ENCODE measurements at regions not wholly inside any gene's neighbourhood (a gene's known extent, or its start where the extent isn't known, plus 50 kb on each side); places are given as distances from the start of the nearest gene placed in this dataset.
A peak's percentile ranks its signal among the peaks of the same experiment; 100 is the strongest.

DNA sequence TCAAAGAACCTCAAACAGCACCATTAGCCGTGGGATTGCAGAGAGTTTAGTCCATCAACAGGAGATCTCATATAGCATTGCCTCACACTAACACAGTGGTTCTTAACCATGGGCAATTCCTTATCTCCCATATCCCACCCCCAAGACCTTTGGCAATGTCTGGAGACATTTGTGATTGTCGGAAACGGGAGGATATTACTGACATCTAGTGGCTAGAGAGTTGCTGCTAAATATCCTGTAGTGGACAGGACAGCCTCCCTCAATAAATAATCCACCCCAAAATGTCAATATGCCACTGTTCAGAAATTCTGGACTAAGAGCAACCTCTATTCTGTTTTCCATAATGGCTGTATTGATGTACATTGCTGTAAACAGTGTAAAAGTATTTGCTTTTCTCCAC is 210.1 kb upstream of the CCN2 start (continued):
- TF ChIP-seq, protein P1, sequence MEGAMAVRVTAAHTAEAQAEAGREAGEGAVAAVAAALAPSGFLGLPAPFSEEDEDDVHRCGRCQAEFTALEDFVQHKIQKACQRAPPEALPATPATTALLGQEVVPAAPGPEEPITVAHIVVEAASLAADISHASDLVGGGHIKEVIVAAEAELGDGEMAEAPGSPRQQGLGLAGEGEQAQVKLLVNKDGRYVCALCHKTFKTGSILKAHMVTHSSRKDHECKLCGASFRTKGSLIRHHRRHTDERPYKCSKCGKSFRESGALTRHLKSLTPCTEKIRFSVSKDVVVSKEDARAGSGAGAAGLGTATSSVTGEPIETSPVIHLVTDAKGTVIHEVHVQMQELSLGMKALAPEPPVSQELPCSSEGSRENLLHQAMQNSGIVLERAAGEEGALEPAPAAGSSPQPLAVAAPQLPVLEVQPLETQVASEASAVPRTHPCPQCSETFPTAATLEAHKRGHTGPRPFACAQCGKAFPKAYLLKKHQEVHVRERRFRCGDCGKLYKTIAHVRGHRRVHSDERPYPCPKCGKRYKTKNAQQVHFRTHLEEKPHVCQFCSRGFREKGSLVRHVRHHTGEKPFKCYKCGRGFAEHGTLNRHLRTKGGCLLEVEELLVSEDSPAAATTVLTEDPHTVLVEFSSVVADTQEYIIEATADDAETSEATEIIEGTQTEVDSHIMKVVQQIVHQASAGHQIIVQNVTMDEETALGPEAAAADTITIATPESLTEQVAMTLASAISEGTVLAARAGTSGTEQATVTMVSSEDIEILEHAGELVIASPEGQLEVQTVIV (IDR thresholded peaks at IDR 0.05; ENCODE audit: borderline replicate concordance, partially characterized antibody), result no peak
- TF ChIP-seq MTA2 (IDR thresholded peaks at IDR 0.05; ENCODE audit: low read depth) (no peak), IKZF1 (conservative IDR thresholded peaks at IDR 0.05) (no peak), CHD2 (IDR thresholded peaks at IDR 0.05; ENCODE audit: borderline replicate concordance, low read depth, low read length) (no peak)
- TF ChIP-seq, protein P2, sequence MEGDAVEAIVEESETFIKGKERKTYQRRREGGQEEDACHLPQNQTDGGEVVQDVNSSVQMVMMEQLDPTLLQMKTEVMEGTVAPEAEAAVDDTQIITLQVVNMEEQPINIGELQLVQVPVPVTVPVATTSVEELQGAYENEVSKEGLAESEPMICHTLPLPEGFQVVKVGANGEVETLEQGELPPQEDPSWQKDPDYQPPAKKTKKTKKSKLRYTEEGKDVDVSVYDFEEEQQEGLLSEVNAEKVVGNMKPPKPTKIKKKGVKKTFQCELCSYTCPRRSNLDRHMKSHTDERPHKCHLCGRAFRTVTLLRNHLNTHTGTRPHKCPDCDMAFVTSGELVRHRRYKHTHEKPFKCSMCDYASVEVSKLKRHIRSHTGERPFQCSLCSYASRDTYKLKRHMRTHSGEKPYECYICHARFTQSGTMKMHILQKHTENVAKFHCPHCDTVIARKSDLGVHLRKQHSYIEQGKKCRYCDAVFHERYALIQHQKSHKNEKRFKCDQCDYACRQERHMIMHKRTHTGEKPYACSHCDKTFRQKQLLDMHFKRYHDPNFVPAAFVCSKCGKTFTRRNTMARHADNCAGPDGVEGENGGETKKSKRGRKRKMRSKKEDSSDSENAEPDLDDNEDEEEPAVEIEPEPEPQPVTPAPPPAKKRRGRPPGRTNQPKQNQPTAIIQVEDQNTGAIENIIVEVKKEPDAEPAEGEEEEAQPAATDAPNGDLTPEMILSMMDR (IDR thresholded peaks at IDR 0.05 in 2 of 3, conservative IDR thresholded peaks at IDR 0.05 in 1 of 3; ENCODE audit: control insufficient read depth in 2 of 3, extremely low read depth in 1 of 3, insufficient read depth in 1 of 3, low read depth in 3 of 3, low read length in 3 of 3), result peak; percentile 16 to 26 (median 25); a peak in 2 of 6 replicates

DNA sequence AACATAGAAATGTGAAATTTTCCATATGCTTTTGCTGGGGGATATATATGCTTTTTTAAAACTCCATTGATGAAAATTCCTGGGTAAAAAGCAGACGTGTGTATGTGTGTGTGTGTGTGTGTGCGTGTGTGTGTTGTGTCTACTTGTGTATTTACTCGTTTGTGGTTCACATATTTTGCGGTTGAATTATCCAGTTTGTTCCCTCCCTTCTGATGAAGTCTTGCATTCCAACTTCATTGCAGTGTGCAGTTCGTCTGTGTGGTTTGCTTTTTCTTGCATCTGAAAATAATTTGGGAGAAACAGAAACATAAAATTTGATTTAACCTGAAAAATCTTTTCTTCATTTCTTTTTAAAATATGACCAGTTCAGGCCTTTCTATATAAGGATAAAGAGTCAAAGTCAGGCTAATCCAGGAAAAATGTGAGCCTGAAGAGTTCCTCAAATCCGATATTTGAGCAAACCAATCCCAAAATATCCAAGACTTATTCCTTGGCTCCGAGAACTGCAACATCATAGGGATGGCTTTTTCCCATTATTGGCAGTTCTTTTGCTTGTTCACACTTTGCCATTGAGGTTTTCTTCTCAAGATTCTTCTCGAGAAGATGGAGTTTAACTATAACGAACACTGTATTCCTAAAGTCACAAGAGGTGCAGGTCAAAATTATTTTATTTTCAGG is 202.2 kb upstream of the CCN2 start:
- Histone ChIP-seq H3K4me2 (ENCODE audit: control insufficient read depth, insufficient read depth) (no peak overlapping the region), H3K4me3 (no peak overlapping the region), H3K36me3 (ENCODE audit: control insufficient read depth in 2 of 2, insufficient read depth in 2 of 2, low read length in 1 of 2) (no peaks in the 10 kb centered on the region), H3K9ac (ENCODE audit: control insufficient read depth, insufficient read depth, low read length) (no peak overlapping the region), H3K27ac (ENCODE audit: control insufficient read depth, insufficient read depth) (no peak overlapping the region), H4K20me1 (ENCODE audit: control insufficient read depth, insufficient read depth) (no peaks in the 10 kb centered on the region), H3K27me3 (replicated peaks in 1 of 2; ENCODE audit: control insufficient read depth in 2 of 2, insufficient read depth in 2 of 2, low read length in 1 of 2) (no peaks in the 10 kb centered on the region), H3K4me1 (ENCODE audit: control insufficient read depth, insufficient read depth, low read length) (no peaks in the 10 kb centered on the region), H3K79me2 (ENCODE audit: control insufficient read depth, insufficient read depth, low read length) (no peaks in the 10 kb centered on the region), H2AFZ (ENCODE audit: control insufficient read depth, low read depth, low read length) (no peak overlapping the region), H3K9me3 (replicated peaks; ENCODE audit: control insufficient read depth, insufficient read depth, low read length) (no peaks in the 10 kb centered on the region)
- WGBS (ENCODE audit: insufficient coverage, insufficient replicate concordance, low lambda C conversion rate, missing lambda C conversion rate), result 20% methylated on average over 9 of the region's 9 CpGs
- ChIA-PET SMC1A (ENCODE audit: uncharacterized antibody, unreplicated experiment) (no interaction called here), RAD21 (ENCODE audit: unreplicated experiment) (no interaction called here), CTCF (no interaction called here), POLR2A (no interaction called here)
- DNase-seq (ENCODE audit: low read depth, low spot score) (no peak), FAIRE-seq (no peak), ATAC-seq (no peak)
- intact Hi-C loops (cut with micrococcal nuclease; ENCODE audit: unreplicated experiment) (no loop called here), in situ Hi-C loops (cut with MboI) (no loop called here)
- no TSS peak for BruUV-seq (replicated peaks)
- TF ChIP-seq, protein P3, sequence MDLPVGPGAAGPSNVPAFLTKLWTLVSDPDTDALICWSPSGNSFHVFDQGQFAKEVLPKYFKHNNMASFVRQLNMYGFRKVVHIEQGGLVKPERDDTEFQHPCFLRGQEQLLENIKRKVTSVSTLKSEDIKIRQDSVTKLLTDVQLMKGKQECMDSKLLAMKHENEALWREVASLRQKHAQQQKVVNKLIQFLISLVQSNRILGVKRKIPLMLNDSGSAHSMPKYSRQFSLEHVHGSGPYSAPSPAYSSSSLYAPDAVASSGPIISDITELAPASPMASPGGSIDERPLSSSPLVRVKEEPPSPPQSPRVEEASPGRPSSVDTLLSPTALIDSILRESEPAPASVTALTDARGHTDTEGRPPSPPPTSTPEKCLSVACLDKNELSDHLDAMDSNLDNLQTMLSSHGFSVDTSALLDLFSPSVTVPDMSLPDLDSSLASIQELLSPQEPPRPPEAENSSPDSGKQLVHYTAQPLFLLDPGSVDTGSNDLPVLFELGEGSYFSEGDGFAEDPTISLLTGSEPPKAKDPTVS (IDR thresholded peaks at IDR 0.05; ENCODE audit: low read depth, low read length), result no peak
- TF ChIP-seq NRF1 (conservative IDR thresholded peaks at IDR 0.05; ENCODE audit: low read depth, low read length) (no peak), NFYB (IDR thresholded peaks at IDR 0.05; ENCODE audit: insufficient read depth, low read depth, low read length) (no peak)
- TF ChIP-seq, protein P4, sequence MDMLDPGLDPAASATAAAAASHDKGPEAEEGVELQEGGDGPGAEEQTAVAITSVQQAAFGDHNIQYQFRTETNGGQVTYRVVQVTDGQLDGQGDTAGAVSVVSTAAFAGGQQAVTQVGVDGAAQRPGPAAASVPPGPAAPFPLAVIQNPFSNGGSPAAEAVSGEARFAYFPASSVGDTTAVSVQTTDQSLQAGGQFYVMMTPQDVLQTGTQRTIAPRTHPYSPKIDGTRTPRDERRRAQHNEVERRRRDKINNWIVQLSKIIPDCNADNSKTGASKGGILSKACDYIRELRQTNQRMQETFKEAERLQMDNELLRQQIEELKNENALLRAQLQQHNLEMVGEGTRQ (IDR thresholded peaks at IDR 0.05; ENCODE audit: borderline replicate concordance, low read depth, low read length), result no peak
- TF ChIP-seq, protein P5, sequence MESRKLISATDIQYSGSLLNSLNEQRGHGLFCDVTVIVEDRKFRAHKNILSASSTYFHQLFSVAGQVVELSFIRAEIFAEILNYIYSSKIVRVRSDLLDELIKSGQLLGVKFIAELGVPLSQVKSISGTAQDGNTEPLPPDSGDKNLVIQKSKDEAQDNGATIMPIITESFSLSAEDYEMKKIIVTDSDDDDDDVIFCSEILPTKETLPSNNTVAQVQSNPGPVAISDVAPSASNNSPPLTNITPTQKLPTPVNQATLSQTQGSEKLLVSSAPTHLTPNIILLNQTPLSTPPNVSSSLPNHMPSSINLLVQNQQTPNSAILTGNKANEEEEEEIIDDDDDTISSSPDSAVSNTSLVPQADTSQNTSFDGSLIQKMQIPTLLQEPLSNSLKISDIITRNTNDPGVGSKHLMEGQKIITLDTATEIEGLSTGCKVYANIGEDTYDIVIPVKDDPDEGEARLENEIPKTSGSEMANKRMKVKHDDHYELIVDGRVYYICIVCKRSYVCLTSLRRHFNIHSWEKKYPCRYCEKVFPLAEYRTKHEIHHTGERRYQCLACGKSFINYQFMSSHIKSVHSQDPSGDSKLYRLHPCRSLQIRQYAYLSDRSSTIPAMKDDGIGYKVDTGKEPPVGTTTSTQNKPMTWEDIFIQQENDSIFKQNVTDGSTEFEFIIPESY (IDR thresholded peaks at IDR 0.05), result no peak
- TF ChIP-seq, protein P6, sequence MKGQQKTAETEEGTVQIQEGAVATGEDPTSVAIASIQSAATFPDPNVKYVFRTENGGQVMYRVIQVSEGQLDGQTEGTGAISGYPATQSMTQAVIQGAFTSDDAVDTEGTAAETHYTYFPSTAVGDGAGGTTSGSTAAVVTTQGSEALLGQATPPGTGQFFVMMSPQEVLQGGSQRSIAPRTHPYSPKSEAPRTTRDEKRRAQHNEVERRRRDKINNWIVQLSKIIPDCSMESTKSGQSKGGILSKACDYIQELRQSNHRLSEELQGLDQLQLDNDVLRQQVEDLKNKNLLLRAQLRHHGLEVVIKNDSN (IDR thresholded peaks at IDR 0.05; ENCODE audit: borderline replicate concordance, extremely low read length, insufficient read depth, low read depth, low read length), result no peak

Data from GM12878 (cell line).